GM18505 (cell line): ENCODE measurements at regions not wholly inside any gene's neighbourhood (a gene's known extent, or its start where the extent isn't known, plus 50 kb on each side); places are given as distances from the start of the nearest gene placed in this dataset.

Experiments
- ATAC-seq: cut with Tn5 transposase; IDR thresholded peaks from one replicate; pipeline ENCODE4 v1.9.1; 2021; ENCODE audit not compliant: unreplicated experiment
- POLR2A ChIP-seq: IDR thresholded peaks from 4 replicates; pipeline ENCODE4 v1.6.1; 2011; ENCODE audit warnings: borderline replicate concordance; ENCODE audit not compliant: insufficient read depth, insufficient read length; ENCODE audit errors: extremely low read depth

DNA sequence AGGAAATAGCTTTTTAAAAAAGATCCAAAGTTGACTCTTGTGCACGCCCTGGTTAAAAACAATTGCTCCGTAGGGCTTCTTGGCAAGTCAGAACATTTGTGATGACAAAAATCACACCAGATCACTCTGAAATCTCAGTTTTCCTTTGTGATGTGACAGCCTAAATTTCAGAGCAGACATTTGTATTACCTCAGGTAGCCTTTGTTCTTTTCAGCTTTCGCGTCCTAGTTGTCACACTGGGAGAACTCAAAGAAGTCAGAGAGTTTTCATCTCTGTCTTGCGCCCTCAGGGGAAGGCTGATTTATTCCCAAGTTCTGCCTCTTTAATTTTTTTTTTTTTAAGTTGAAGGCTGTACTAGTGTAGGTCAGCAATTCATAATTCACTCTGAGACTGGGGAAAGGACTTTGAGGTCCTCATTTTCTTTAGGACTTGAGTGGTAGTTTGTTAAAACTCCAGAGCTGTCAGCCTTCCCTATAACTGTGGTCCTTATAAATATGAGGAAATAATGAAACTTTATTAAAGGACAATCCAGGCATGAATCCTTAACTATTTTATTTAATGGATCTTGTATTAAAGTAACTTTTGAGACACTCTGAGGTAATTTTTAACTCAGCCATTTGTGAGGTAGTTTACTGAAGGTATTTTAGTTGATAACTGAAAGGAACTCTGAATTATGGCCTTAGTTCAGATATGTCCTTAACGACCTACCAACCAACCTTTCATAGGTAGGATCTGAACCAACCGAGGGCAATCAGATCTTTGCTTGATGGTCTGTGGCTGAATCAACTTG lies 525.1 kb upstream of the FAM98A start:
- no peak for TF ChIP-seq POLR2A
- ATAC-seq = no peak

DNA sequence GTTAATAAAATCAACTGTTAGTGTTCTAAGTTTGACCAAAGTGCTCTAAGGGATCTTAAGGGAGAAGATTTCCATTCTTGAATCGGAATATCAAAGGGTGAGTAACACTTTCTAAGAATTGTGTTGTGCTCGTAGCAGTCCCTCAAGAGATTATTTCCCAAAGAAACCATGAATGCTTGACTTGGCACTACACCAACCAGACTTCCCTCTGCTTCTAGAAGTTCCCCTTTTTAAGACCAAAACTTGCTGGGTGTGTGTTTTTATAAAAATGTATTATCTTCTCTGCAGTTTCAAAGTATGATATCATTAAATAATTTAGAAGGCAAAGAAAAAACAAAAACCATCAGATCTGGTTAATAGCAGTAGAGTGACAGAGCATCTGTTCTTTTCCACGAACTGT lies 522.0 kb upstream of the FAM98A start:
- TF ChIP-seq POLR2A = no peak
- ATAC-seq = no peak

DNA sequence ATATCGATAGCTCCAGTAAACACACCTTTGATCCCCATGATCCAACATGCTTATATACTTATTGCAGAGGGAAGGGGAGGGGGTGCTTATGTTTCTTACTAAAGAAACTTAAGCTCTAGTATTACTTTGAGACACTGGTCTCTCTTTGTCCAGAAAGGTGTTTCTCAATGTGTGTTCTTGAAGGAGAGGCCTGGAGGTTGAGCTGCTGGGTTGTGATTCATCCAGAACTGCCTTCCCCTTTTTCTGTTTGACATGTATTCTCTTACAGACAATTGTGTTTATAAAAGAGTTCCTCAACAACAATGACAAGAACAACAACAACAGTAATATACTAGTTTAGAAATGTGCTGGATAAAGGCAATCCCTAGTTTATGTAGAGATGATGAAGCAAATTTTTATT lies 516.0 kb upstream of the FAM98A start:
- ATAC-seq = no peak
- no peak for TF ChIP-seq POLR2A

DNA sequence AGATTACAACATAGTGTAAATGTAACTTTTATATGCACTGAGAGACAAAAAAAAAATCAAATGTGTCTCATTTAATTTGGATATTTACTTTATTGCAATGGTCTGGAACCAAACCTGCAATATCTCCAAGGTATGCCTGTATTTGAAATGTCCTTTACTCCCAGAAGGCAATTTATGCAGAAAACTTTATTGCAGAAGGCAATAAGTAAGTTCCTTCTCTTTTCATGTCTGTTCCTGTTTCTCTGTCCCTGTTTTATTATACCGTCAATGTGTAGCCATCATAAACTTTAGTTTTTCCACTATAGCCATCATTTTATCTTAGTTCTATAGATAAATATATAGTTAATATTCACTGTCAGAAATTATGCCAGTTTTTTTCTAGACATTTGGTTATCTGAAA lies 513.1 kb upstream of the FAM98A start:
- no peak for TF ChIP-seq POLR2A
- no peak for ATAC-seq

DNA sequence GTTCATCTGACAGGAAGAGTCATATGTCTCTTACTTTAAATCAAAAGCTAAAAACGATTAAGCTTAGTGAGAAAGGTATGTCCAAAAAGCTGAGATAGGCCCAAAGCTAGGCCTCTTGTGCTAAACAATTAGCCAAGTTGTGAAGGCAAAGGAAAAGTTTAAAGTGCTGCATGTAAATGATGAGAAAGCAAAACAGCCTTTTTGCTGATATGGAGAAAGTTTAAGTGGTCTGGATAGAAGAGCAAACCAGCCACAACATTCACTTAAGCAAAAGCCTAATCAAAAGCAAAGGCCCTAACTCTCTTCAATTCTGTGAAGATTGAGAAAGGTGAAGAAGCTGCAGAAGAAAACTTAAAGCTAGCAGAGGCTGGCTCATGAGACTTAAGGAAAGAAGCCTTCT lies 511.3 kb upstream of the FAM98A start:
- no peak for TF ChIP-seq POLR2A
- no peak for ATAC-seq

DNA sequence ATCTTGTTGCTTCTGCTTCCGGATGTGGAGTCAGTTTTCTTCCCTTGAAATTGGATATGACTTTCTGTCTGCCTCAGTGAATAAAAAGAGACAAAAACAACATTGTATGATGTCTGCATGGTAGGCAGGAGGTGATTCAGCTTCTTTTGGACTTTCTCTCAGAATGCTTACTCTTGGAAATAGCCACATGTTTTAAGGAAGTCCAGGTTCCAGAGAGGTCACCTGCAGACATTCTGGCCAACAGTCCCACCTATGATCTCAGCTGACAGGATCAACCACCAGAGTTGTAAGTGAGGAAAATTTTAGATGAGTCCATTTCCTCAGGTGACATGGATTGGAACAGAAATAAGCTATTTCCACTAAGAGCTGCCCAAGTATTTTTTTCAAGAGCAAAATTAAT lies 508.7 kb upstream of the FAM98A start:
- ATAC-seq = no peak

DNA sequence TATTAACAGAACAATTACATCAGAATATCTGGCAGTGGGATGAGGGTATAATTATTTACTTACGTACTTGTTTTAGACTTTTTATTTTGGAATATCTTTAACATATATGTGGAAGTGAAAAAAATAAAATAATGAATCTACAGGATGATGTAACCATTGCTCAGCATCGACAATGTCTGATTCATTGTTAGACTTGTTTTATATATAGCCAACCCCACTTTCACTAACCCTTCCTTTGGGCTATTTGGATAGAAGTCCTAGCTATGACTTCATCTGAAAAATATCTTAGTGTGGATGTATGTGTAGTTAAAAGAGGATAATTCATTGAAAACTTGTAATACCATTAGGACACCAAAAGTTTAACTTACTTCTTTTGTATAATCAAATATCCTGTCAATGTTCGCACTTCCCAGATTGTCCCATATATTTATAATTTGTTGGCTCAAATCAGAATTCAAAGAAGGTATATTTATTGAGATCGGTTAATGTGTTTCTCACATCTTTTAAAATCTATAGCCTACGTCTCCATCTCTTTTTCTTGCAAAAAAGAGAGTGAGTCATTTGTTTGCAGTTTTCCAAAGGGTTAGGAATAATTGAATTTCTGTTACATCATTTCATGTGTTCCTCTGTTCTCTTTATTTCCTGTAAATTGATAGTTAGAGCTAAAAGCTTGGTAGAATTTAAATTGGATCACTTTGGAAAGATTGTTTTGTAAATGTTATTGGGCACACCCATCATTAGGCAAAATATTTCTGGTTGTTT lies 506.1 kb upstream of the FAM98A start:
- no peak for ATAC-seq
- TF ChIP-seq POLR2A = no peak

More for the DNA sequence above, 508.7 kb upstream of the FAM98A start:
- no peak for TF ChIP-seq POLR2A

DNA sequence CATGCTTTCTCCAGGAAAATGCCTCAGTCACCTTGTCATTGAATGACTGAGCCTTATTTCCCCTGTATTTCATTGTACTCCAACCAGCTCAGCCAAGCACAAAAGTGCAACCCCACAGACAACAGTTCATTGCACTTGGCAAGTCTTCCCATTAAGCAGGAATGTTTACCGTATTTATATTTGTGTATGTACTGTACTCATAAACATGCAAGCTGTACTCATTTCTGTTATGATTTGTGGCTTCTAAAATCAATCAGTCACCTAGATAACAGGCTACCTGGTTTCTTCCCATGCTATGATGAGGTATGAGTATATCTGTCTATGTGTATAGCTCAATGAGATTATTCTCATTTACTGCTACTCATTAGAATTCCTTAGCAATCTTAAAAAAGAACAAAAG lies 505.5 kb upstream of the FAM98A start:
- no peak for TF ChIP-seq POLR2A
- ATAC-seq = no peak

DNA sequence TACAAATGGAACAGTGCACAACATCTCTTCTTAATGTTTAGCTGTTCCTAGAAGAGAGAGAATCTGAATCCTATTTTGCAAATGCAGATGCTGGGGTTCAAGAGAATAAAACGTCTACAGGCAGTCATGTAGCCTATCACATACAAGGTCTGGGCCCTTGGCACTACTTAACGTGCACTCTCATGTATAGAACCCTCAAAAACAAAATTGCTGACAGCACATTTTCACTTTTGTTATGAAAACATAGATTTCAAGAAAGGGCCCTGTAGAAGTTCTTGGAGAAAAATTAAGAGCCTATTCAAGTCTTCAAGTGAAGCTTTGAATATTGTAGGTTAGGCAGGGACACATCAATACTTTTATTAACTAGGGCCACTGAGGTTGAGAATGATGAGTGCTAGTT lies 504.3 kb upstream of the FAM98A start:
- TF ChIP-seq POLR2A = no peak
- ATAC-seq = no peak

DNA sequence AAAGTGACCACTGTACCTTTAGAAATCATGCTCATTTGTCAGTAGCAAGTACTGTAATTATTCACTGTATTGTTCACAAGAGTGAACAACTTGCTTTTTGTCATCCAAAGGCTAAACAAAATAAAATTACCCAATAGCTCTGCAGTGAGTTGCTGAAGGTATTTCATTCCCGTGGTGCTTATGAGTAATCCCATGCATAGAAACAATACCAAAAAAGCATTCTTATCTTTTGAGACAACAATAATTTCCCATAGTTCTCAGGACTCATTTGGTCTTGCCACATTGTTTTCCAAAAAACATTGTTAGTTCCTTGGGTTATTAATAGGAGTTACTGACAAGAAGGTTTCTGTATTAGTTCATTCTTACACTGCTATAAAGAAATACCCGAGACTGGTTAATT lies 503.2 kb upstream of the FAM98A start:
- TF ChIP-seq POLR2A = no peak
- ATAC-seq = no peak

DNA sequence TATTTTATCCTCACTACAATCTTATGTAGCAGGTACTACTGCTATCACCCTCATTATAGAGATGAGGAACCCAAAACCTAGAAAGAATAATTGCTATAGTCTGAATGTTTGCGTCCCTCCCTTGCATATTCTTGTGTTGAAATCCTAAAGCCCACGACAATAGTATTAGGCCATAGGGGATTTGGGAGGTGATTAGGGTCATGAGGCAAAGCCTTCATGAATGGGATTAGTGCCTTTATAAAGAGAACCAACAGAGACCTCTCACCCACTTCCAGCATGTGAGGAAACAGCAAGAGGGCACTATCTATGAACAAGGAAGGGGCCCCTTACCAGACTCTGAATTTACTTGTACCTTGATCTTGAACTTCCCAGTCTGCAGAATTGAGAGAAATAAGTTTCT lies 500.3 kb upstream of the FAM98A start:
- ATAC-seq = no peak
- TF ChIP-seq POLR2A = no peak

DNA sequence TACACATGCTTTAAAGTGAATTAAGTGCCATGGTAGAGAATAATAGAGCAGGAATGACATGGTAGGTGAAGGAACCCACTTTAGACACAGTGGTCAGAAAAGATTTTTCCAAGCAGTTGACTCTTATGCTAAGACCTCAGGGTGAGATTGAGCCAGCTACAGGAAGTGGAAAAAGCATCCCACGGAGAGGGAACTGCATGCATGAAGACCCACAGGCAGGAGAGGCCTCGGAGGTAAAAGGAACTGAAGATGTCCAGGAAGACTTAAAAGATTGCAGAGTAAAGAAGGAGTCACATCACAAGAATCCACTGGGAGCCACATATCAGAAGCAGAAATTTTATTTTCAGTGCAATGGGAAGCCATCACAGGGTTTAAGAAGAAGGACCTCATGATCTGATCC lies 499.2 kb upstream of the FAM98A start:
- no peak for ATAC-seq
- TF ChIP-seq POLR2A = no peak

DNA sequence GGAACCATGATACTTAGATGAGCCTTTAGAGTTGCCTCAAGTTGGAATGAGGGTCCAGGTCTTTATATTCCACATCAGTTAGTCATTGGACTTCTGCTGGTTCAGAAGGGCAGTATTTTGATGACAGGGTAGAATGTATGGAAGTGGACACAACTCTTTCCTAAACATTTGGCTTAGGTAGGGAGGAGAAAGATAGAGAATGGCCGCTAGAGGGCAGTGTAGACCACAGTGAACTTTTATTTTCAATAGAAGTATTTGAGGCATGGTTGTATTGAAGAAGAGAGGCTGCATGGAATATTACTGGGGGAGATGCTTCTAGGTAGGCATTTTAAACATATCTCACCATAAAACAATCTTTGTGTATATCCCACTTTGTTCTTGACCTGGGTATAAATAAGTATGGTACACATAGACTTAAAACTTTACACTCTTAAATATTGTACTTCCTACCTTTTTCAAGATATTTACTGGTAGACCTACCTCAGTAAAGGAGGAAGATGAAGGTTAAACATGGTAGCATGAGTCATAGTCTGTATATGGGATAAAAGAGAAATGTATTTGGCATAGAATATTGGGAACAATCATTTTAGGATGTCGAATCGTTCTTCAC lies 497.6 kb upstream of the FAM98A start:
- ATAC-seq = peak; percentile 68
- no peak for TF ChIP-seq POLR2A

DNA sequence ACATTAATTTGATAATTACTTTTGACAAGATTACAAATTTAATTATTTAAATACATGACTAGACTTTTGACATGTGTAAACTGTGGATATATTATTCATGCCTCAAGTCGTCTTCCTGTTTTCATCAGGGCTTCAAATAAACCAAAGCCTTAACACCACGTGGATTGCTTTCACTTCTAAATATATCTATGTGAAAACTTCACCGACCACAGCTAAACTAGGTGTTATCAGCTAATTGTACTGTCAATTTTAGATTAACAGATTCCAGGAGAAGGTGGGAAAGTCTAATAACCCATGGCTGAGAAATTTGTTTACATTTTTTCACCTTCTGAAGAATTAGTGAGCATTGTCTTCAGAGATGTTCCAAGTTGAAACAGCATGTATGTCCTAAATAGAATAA lies 494.7 kb upstream of the FAM98A start:
- TF ChIP-seq POLR2A = no peak
- peak; percentile 50 for ATAC-seq

DNA sequence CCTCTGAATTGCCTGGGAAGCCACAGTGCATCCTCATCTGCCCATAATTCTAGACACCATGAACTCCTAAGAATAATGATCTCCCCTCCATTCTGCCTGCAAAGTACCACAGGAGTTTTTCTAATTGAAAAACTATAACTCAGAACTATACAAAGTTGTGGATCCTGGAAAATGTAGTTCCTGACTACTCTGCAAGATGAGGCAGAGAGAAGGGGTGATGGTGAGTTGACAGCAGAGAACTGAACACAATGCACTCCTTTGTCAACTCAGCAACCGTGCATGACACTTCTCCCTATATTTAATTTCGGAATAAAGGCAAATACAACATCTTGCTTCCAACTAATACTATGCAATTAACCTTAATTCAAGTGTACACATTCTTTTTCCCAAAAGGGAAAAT lies 471.1 kb upstream of the FAM98A start:
- ATAC-seq = no peak

DNA sequence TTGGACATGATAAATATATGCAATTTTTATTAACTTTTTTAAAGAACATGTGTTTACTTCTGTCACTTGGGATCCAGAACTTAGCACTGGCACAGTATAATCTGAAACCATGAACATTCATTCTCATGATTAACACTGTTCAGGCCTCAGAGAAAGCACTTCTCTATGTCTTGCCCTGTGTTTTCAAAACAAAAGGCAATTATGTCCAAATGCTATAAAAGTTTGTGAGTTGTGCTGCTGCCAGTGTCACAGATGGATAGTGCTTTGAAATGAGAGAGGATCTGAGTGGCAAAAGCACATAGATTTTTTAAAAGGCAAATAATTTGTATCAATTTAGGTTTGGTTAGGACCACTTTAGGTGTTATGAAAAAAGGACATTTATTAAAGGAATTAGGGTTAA lies 470.5 kb upstream of the FAM98A start:
- TF ChIP-seq POLR2A = no peak
- ATAC-seq = no peak

More for the DNA sequence above, 471.1 kb upstream of the FAM98A start:
- TF ChIP-seq POLR2A = no peak
